Activated B cell treated with CpG ODN at 0.5 μM for 24 hours (primary cell): ENCODE measurements at regions not wholly inside any gene's neighbourhood (a gene's known extent, or its start where the extent isn't known, plus 50 kb on each side); places are given as distances from the start of the nearest gene placed in this dataset.

ENCODE experiments used
- ATAC-seq: fragments of 200-7000 bp; cut with Tn5 transposase; one replicate; pipeline ENCODE4 v1.10.0; 2021; ENCODE audit warnings: low read depth, mild to moderate bottlenecking, moderate library complexity
- CTCF ChIA-PET: fragments of 350-600 bp; sonication (Branson Sonifier 250); formaldehyde crosslinking; loops from one replicate; lab custom pipeline; 2021; ENCODE audit warnings: antibody characterized with exemption; lab: Charles Lee
- POLR2A ChIA-PET: fragments of 350-600 bp; sonication (Branson Sonifier 250); formaldehyde crosslinking; loops from one replicate; lab custom pipeline; 2021; ENCODE audit warnings: antibody characterized with exemption; lab: Charles Lee
- DNase-seq: peaks from one replicate; pipeline ENCODE4 v3.0.0; 2022
- H3K27ac Mint-ChIP-seq: one replicate; pipeline ENCODE4 v1.8.0; 2020; ENCODE audit warnings: mixed read lengths
- H3K27me3 Mint-ChIP-seq: one replicate; pipeline ENCODE4 v1.8.0; 2021; ENCODE audit warnings: mixed read lengths
- H3K36me3 Mint-ChIP-seq: one replicate; pipeline ENCODE4 v1.8.0; 2021; ENCODE audit warnings: low read depth, mixed read lengths
- H3K4me1 Mint-ChIP-seq: one replicate; pipeline ENCODE4 v1.8.0; 2021; ENCODE audit warnings: mixed read lengths
- H3K4me3 Mint-ChIP-seq: one replicate; pipeline ENCODE4 v1.8.0; 2020; ENCODE audit warnings: mild to moderate bottlenecking, mixed read lengths
- H3K9me3 Mint-ChIP-seq: one replicate; pipeline ENCODE4 v1.8.0; 2020; ENCODE audit warnings: mixed read lengths
- CTCF ChIP-seq: fragments of 200-600 bp; IDR thresholded peaks from one replicate; pipeline ENCODE4 v1.8.0; 2022; ENCODE audit warnings: antibody characterized with exemption, mild to moderate bottlenecking
- intact Hi-C: fragments of 100-400 bp; cut with micrococcal nuclease; formaldehyde crosslinking; loops from one replicate; pipeline ENCODE4 v1.15.1; 2024

DNA sequence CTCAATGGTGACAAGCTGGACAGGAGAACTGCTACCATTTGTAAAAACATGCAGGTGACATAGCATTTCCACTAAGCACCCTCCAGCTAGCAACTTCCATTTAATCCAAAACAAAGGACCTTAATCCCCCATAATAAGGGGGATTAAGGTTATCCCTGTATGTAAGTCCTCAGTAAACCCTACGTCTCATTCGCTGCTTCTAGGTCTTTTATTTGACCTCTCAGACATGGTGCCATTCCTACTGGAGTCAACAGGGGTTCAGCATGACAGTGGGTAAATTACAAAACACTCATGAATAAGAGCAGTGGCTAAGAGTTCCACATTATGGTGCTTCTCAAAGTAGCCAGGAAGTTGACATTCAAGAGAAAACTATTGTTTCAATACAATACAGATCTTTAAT, 121.8 kb upstream of the CAV2 start:
- intact Hi-C loops = no loop called here
- ChIA-PET POLR2A (no interaction called here), CTCF (no interaction called here)
- H3K27me3 Mint-ChIP-seq = no peaks in the 10 kb centered on the region
- DNase-seq (no peak), ATAC-seq (no peak)
- no peak overlapping the region for H3K4me3 Mint-ChIP-seq
- H3K4me1 Mint-ChIP-seq = no peaks in the 10 kb centered on the region
- H3K9me3 Mint-ChIP-seq = no peaks in the 10 kb centered on the region
- no peak for TF ChIP-seq CTCF
- no peaks in the 10 kb centered on the region for H3K36me3 Mint-ChIP-seq
- no peak overlapping the region for H3K27ac Mint-ChIP-seq

DNA sequence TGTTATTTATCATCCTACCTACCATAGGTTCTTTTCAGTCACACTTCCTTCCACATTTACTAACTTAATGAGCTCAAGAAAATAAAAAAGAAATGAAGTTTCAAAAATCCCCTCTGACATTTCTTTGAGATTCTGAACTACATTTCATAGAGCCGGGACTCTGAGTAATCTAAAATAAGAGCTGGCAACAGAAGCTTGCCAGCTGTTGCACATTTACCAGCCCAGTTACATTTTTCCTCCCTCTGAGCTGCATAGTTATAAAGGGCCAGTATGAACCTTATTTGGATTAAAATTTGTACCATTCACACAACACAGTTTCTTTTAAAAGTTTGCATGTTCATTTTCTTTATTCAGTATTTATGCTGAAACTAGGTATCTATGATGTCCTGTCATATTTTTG, 119.5 kb upstream of the CAV2 start:
- Mint-ChIP-seq H3K4me3 (no peak overlapping the region), H3K27ac (no peak overlapping the region), H3K36me3 (no peaks in the 10 kb centered on the region), H3K27me3 (no peaks in the 10 kb centered on the region), H3K4me1 (no peaks in the 10 kb centered on the region), H3K9me3 (no peaks in the 10 kb centered on the region)
- ATAC-seq (no peak), DNase-seq (no peak)
- POLR2A ChIA-PET = no interaction called here
- intact Hi-C loops = no loop called here
- CTCF ChIA-PET = no interaction called here
- no peak for TF ChIP-seq CTCF

- H3K4me1 Mint-ChIP-seq = no peaks in the 10 kb centered on the region
- ATAC-seq (no peak), DNase-seq (no peak)
- POLR2A ChIA-PET = no interaction called here
- H3K36me3 Mint-ChIP-seq = no peaks in the 10 kb centered on the region
- H3K9me3 Mint-ChIP-seq = no peaks in the 10 kb centered on the region
- TF ChIP-seq CTCF = no peak
- H3K27ac Mint-ChIP-seq = no peak overlapping the region
- CTCF ChIA-PET = no interaction called here
- H3K27me3 Mint-ChIP-seq = peaks cover 2% of the 10 kb centered on the region
- H3K4me3 Mint-ChIP-seq = no peak overlapping the region
- intact Hi-C loops = no loop called here
Observed at GRCh38 chr7:116382375-116382774, 117.2 kb upstream of the CAV2 start.

GRCh38 chr7:116384936-116385635, 114.5 kb upstream of the CAV2 start:
- intact Hi-C loops = no loop called here
- ChIA-PET POLR2A (no interaction called here), CTCF (no interaction called here)
- H3K4me1 Mint-ChIP-seq = no peaks in the 10 kb centered on the region
- peaks cover 2% of the 10 kb centered on the region for H3K27me3 Mint-ChIP-seq
- no peaks in the 10 kb centered on the region for H3K9me3 Mint-ChIP-seq
- ATAC-seq (no peak), DNase-seq (no peak)
- H3K36me3 Mint-ChIP-seq = no peaks in the 10 kb centered on the region
- TF ChIP-seq CTCF = no peak
- no peak overlapping the region for H3K27ac Mint-ChIP-seq
- no peak overlapping the region for H3K4me3 Mint-ChIP-seq

DNA sequence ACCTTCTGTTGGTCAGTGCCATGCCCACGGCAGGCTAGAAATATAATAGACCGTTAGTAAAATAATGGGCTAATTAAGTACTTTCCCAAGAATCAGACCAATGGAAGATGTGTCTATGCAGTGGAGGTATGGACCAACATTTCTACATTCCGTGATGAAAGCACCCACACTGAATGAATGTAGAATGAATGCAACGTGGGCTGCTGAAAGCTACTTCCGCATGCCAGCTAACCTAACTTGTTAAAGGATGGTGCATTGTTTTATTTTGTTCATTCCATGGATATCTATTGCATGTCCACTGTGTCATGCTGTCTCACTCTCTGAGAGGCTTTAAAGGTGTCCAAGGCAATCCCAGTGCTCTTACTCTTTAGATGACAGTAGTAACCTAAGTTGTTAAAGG, 112.9 kb upstream of the CAV2 start:
- Mint-ChIP-seq H3K27ac (no peak overlapping the region), H3K36me3 (no peaks in the 10 kb centered on the region), H3K27me3 (peaks cover 2% of the 10 kb centered on the region), H3K4me1 (no peaks in the 10 kb centered on the region), H3K4me3 (no peak overlapping the region), H3K9me3 (no peaks in the 10 kb centered on the region)
- ATAC-seq (no peak), DNase-seq (no peak)
- POLR2A ChIA-PET = no interaction called here
- CTCF ChIA-PET = no interaction called here
- no peak for TF ChIP-seq CTCF
- intact Hi-C loops = no loop called here
